GM21367 (cell line): ENCODE measurements at regions not wholly inside any gene's neighbourhood (a gene's known extent, or its start where the extent isn't known, plus 50 kb on each side); places are given as distances from the start of the nearest gene placed in this dataset.

ENCODE experiments used
- ATAC-seq: cut with Tn5 transposase; IDR thresholded peaks from one replicate; pipeline ENCODE4 v1.9.1; 2021; ENCODE audit not compliant: unreplicated experiment

DNA sequence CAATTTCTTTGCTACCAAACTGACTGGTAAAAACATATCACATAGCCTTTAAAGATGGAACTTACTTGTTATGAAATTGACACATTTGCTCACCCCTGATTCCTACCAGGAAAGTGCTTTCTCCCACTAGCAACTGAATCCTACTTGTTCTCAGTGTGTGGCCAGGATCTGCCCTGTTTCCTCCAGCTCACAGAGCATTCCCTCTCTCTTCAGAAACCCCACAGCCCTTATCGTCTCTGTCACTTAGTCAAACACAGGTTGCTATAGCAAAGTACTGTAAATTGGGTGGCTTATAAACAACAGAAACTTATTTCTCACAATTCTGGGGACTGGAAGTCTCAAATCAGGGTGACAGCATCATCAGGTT lies 265.2 kb upstream of the BOD1L1 start:
- ATAC-seq = no peak

DNA sequence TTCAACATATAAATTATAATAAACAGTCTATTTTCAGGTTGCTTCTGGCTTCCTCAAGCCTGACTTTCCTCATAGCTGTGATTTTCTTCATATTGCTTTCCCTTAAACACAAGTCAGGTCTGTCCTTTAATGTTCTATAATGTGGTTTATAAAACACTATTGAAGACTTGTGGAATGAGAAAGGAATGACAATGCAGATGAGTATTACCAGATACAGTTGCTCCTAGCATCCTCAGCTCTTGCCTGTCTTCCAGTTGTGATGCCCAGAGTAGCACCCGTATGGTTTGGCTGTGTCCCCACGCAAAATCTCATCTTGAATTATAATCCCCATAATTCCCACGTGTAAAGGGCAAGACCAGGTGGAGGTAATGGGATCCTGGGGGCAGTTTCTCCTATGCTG lies 265.7 kb upstream of the BOD1L1 start:
- ATAC-seq = no peak

DNA sequence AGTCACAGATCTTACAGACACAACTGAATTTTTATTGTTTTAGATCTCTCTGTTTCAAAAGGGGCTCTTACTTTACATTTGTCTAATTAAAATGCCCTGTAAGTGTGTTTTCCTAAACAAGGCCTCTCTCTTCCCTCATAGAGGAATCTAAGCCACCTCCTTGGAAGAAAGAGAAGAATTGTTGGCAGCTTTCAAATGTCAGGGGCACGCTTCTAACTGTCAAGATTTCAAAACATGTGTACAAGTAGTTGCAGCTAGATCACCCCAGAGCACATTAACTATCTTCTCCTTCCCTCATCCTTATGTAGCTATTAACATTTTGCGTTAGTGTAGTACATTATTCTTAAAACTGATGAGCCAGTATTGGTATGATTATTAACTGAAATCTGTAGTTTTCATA lies 266.5 kb upstream of the BOD1L1 start:
- ATAC-seq = no peak

DNA sequence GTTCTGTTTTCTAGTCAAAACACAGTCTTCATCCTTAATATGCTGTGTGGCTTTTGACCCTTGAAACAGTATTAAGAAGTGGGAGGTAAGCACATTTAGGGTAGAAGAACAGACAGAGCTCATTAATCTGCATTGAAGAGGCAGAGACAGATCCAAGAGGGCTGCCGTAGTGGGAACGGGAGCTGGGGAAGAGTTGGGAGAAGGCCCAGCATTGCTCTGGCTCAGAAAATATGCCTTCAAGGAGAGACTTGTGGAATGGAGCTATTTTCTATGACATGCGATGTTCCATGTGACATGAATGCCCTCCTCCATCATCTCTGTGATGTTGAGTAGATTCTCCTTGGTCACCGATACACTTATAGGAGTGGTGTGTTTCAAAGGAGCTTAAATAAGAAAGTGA lies 273.3 kb upstream of the BOD1L1 start:
- ATAC-seq = no peak

DNA sequence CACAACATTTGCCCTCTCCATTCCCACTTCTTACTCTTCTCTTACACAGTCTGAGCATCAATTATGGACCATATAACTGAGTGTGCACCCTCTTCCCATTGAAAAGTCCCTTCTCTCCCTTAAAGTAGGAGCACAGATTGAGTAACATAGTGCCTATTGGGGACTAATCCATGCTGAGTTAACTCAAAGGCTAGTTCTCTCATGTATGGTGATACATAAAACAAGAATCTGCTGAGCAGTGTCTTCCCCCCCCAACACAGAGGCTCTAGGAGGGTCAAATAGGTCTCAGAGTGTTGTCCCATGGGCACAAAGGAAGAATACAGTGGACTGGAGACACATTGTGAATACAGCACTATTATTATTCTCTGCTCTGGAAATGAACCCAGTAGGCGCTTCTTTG lies 274.6 kb upstream of the BOD1L1 start:
- ATAC-seq = no peak

DNA sequence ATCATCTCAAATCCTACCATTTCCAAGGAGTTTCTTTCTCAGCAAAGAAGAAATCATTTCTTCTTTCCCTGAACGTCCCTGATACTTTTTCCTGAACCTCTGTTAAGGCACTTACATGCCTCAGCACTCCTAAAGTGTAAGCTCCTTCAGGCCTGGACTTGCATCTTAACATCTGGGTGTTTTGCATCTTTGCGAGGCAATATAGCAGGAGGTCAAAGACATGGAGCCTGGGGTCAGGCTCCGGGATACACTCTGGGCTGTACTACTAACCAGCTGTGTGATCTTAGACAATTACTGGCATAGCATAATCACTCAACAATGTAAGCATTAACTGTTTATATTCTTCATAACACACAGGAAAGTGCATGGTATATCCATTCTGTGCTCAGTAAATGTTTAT lies 275.5 kb upstream of the BOD1L1 start:
- ATAC-seq = no peak

DNA sequence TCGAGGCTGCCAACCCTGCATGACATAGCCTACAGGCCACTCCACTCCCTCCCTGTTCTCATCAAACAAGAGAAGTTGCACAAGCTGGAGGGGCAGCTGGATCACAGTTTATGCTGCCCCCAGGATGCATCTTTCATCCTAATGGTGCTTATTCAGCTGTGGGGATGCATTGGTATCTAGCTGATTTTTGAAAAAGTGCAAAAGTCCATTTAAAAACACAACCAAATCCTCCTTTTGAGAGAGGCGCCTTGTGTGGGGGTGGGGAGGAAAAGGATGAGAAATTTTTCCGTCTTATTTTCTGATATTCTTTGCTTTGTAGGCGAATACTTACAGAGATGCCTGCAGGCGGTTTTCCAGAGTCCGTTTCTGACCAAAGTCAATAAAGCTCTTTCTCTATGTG lies 276.4 kb upstream of the BOD1L1 start:
- ATAC-seq = no peak

DNA sequence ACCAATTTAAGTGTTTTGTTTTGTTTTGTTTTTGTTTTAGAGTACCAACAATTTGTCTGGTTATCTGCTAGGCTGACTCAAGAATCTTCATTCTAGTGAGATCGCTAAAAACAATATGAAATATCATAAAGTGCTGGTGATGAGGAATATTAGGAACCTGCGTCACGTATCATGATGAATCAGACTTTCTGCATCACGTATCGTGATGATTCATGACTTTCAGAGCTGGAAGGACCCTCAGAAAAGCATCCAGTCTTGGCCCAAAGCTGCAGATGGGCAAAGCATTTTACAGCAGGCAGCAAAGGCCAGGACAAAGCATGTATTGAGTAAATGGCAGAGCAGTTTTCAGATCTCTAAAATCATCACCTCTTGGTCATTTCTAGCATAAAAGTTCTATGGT lies 278.0 kb upstream of the BOD1L1 start:
- ATAC-seq = no peak

DNA sequence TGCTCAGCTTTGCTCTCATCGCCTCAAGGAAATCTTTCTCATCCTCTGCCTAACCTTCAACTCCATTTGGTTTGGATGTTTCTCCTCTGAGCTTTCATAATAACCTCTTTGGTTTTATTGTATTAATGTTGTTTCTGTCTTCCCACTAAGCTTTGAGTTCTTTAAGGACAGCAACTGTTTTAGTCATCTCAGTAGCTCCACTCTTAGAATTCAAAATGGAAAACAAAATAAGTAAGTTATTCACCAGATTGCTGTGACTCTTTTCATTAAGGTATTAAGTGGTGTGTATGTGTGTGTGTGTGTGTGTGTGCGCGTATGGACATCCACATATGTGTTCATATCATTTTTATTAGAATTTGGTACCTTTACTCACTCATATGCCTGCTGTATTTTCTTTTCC lies 279.2 kb upstream of the BOD1L1 start:
- no peak for ATAC-seq

DNA sequence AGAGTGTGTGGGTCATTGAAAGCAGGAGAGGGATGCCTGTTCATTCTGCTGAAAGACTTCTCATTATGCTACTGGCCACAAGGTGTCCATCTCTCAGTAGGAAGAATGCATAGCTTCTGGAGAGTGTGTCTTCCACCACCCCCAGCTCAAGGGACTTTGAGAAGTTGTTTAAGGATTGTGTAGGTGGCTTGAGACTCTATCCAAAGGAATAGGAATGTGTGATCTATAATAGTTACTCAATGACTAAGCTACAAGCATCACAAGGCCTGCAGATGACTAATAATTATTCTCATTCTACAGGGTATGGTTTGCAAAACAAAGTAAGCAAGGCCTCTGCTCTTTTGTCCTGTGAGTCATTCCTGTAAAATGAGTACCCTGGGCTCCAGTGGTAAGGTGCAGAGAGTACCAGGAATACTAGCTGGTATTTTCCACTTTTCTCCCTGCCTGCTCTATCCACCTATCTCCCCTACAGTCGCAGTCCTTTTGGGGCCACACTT lies 279.8 kb upstream of the BOD1L1 start:
- ATAC-seq = no peak

DNA sequence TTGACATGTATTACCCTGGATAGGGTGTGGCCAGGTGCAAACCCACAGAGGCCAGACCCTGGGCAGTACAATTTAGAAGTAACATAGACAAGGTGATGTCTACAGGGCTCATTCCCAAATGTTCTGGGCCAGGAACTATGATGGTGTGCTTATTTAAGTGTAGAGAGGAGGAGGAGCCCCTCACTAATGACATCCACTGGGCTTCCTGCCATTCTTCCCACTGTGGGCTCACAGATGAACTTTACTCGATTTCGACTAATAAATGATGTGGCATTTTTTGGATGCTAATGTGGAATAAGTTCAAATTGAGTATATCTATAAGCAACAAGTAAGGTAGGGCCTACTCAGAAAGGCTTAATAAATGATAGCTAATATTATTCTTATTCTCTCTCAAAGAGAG lies 280.9 kb upstream of the BOD1L1 start:
- no peak for ATAC-seq

DNA sequence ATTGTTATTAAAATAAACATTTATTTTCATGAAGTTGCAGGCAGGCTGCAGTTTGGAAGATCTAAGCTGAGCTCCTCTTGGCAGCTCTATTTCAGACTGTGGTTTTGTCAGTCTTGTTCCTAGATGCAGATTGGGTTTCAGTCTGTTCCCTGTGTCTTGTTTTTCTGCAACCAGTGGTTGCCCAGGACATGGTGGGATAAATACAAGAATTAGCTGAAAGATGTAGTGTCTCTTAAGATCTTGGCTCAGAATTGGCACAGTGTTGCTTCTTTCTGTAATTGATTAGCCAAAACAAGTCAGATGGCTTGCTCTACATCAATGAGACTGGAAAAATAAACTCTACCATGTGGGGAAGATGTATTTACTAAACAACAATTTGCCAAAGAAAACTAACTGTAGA lies 283.0 kb upstream of the BOD1L1 start:
- ATAC-seq = no peak

DNA sequence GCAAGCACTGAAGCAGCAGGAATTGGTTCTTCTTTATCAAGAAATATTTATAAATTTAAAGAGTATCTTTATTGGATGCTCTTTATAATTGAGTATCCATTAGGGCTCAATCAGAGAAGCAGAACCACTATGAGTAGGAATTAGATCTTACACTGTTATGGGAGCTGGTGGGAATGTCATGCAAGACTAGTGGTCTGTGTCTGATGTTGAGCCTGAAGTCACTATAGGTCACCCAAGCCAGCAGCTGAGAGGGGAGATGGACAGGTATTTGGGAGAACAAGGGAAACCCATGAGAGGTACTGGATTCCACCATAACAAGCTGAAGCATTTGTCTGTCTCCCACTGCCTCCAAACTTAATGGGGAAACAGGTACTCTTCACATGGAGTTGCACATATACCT lies 283.7 kb upstream of the BOD1L1 start:
- no peak for ATAC-seq

DNA sequence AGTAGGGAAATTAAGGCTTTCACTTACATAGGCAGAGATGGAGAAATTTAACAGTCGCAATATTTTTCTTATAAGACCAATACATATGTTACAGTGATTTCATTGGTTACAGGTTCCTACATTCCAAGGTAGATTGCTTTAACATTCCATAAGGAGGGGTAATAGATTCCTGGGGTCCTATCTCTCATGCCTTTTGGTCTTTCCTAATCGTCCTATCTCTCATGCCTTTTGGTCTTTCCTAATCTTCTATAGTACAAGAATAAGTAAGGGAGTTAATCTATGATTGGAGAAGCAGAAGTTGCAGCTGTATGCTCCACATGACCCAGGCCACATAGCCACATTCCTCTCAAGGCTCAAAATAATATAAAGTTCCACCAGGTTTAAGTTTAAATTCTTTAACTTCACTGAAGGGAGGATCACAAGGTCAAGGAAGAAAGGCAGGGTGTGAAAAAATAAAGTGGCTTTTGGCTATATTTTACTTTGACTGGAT lies 285.0 kb upstream of the BOD1L1 start:
- ATAC-seq = no peak

DNA sequence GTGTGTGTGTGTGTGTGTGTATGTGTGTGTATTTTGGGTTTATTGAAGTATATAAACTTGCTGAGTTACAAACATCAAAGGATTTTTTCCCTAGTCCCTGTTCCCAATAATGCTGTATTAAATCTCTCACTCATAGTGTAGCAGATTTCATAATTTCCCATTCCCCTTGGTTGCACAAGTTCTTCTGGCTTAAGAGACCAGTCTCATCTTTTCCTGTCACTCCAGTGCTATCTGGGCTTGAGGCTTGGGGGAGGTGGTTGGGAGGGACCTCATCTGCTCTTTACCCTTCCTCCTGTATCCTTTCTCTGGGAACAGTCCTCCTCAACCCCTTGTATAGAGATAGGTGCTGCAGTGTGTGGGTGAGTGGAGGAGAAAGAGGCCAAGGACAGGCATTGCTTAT lies 285.4 kb upstream of the BOD1L1 start:
- ATAC-seq = no peak

DNA sequence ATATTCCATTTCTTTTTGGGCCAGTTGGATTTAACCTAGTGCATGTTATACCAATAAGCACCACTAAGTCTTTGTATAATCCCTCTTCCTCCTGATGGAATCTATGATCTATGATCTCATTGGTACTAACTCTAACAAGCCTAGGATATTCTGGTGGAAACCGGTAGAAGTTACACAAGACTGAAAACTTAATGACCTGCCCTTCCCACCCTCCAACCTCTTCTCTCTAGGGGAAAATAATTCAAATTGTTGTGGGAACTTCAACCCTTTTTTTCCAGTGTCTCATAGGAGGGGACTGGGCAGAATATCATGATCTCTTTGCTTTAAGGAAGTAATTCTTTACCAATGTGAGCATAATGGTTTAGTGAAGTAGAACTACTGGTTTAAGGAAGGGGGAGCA lies 289.5 kb upstream of the BOD1L1 start:
- ATAC-seq = no peak

DNA sequence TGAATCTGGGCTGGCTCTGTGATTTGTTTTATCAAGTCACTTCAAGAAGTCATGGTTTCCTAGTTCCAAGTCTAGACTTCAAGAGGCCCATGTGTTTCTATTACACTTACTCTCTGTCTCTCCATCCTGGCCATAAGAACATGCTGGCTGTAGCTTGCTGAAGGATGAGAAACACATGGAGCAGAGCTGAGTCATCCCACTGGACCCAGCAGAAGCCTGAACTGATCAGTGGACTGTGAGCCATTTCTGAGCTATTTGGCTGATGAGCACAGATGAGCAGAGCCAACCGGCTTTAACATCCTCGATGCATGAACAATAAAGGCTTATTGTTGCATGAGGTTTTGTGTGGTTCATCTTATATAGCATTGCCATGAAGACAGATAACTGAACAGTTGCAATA lies 290.6 kb upstream of the BOD1L1 start:
- ATAC-seq = no peak

DNA sequence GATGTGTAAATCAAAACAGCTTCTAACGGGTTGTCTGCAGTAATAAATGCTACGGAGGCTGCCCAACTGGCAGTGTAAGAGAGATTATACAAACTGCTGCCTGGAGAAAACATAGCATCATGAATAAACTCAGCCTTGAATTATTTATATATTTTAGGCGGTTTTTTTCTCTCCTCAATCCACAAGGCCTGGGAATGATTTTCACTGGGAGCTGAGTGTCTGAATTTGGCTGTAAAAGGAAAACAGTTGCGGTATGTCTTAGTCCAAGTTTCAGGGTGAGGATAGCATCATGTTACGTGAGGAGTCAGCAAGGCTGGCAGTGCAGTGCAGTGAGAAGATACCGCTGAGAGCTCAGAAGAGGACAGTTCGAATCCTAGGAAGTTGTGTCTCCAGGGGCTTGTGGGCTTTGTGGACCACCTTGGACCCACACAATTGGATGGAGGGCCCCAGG lies 291.5 kb upstream of the BOD1L1 start:
- no peak for ATAC-seq

DNA sequence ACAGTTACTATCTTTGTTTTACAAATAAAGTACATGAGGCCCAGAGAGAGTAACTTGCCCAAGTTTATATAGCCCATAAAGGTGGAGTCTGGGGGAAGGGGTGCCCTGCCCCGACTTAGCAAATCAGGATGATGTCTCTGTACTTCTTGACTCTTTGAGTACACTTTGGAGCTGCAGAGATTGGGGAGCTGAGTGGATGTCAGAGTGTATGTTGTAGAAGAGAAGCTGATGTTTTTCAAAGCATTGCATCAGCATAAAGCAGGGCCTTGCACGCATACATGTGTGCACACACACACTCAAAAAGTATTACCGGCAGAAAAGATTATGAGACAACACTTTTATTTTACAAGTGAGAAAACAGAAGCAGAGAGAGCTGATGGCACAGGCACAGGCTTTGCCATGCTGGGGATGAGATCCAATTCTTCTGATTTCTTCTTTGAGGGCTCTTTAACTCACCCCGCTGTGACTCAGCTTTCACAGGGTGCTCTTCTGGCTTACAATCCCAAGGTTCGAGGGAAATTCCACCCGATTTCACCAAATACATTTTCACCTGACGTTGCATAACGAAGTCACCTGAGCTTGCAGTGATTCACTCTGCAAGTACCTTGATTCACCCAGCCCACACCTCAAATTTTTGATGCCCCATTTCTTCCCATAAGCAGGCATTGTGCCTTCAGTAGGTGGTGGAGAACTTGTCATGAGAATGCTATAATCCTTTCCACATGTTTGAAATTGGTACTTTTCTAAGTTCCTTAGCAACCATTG lies 292.8 kb upstream of the BOD1L1 start:
- ATAC-seq = no peak

DNA sequence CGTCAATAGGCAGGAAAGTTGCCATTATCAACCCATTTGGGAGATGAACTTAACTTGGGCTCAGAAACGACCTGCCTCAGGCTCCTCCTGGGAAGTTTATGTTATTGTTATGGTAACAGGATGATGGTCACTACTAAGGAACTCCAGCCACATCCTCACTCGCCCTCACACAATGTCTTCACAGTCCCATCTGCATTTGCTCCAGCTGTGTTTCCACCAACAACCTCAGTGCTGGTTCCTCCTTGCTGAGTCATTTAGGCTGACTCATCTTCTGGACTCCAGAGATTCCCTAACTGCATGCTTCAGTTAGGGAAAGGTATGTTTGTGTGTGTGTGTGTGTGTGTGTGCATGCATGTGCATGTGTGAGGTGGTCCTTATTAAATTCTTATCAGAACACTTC lies 293.4 kb upstream of the BOD1L1 start:
- no peak for ATAC-seq

DNA sequence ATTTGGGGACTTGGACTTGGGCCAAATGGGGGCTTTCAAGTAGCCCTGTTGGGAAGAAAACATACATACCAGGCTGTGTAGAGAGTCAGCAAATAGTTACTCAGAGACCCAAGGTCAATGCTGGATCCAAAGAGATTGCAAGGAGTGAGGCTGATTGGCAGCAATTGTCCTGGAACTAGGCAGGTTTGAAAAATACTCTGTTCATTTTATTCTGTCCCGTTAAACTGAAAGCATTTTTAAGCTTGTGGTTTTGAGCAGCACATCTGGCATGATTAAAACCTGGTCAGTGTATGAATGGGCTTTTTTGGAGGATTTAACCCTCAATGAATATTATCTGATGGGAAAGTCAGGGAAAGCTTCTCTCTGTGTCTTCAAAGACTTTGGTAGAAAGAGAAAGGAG lies 294.3 kb upstream of the BOD1L1 start:
- no peak for ATAC-seq

DNA sequence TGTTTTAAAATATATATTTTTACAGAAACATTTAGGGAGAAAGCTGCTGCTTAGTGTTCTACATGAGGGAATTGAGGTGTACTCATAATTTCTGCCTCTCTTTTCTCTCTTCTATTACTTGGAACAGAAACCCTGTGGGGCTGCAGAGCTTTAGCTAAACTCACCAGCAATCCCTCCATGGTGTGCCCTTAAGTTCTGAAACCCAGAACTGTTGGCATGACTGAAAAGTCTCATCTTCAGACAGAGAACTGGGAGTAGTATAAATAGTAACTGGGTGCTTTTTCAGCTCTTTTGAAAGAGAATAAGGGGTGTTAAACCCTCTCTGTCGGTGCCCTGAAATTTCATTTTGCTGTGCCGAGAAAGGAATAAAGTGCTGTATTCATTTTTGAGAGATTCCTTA lies 294.9 kb upstream of the BOD1L1 start:
- ATAC-seq = peak; percentile 48
